GM12878 (cell line): ENCODE measurements at regions not wholly inside any gene's neighbourhood (a gene's known extent, or its start where the extent isn't known, plus 50 kb on each side); places are given as distances from the start of the nearest gene placed in this dataset.

Experiments used
- BMI1 ChIP-seq: fragments of 450-650 bp; IDR thresholded peaks from 2 replicates; pipeline ENCODE4 v1.6.1; 2016; ENCODE audit warnings: mild to moderate bottlenecking, moderate library complexity, borderline replicate concordance
- CHD2 ChIP-seq: IDR thresholded peaks from 2 replicates; pipeline ENCODE4 v1.6.1; 2011; ENCODE audit warnings: low read depth, low read length, improper control_type of control experiment, borderline replicate concordance
- CREB1 ChIP-seq: IDR thresholded peaks from 2 replicates; pipeline ENCODE4 v1.6.1; 2012; ENCODE audit warnings: low read depth, mild to moderate bottlenecking, inconsistent platforms
- CREM ChIP-seq: IDR thresholded peaks from 2 replicates; pipeline ENCODE4 v1.6.1; 2014; ENCODE audit warnings: antibody characterized with exemption, low read depth
- CTCF ChIP-seq, 3 experiments: IDR thresholded peaks in 2 of 3; conservative IDR thresholded peaks in 1 of 3; 2 replicates each; pipeline ENCODE4 v1.5.1; 2011; ENCODE audit warnings: low read depth in 3 of 3, low read length in 3 of 3, mild to moderate bottlenecking in 3 of 3, control low read depth in 2 of 3, moderate library complexity in 2 of 3, inconsistent platforms in 1 of 3, mixed read lengths in 1 of 3; ENCODE audit not compliant: control insufficient read depth in 2 of 3, insufficient read depth in 1 of 3; ENCODE audit errors: extremely low read depth in 1 of 3
- EP300 ChIP-seq, 2 experiments: fragments of 150-350 bp in 1 of 2; IDR thresholded peaks; 2 replicates each; pipeline ENCODE4 v1.6.1; 2011 to 2012; ENCODE audit warnings: low read depth in 2 of 2, low read length in 2 of 2, borderline replicate concordance in 1 of 2, improper control_type of control experiment in 1 of 2, inconsistent platforms in 1 of 2; ENCODE audit not compliant: control insufficient read depth in 1 of 2
- FOXM1 ChIP-seq: IDR thresholded peaks from 2 replicates; pipeline ENCODE4 v1.6.1; 2012; ENCODE audit warnings: low read depth, mild to moderate bottlenecking, inconsistent platforms, low read length, moderate library complexity
- MYC ChIP-seq: IDR thresholded peaks from 2 replicates; pipeline ENCODE4 v1.6.1; 2011; ENCODE audit warnings: mild to moderate bottlenecking, low read length, moderate library complexity, inconsistent platforms; ENCODE audit not compliant: insufficient read depth, insufficient replicate concordance, insufficient read length, severe bottlenecking
- POLR2AphosphoS5 ChIP-seq: IDR thresholded peaks from 2 replicates; pipeline ENCODE4 v1.6.1; 2011; ENCODE audit warnings: mild to moderate bottlenecking, low read length, inconsistent platforms
- RB1 ChIP-seq: fragments of 450-650 bp; formaldehyde crosslinking; IDR thresholded peaks from 2 replicates; pipeline ENCODE4 v1.6.1; 2017; ENCODE audit warnings: mild to moderate bottlenecking, borderline replicate concordance
- WRNIP1 ChIP-seq: IDR thresholded peaks from 2 replicates; pipeline ENCODE4 v1.6.1; 2011; ENCODE audit warnings: low read depth, low read length, improper control_type of control experiment, borderline replicate concordance
- ZNF622 ChIP-seq: fragments of 450-650 bp; IDR thresholded peaks from 2 replicates; pipeline ENCODE4 v1.6.1; 2017; ENCODE audit warnings: mild to moderate bottlenecking, inconsistent platforms
- TF ChIP-seq, protein P1 (sequence below): IDR thresholded peaks from 2 replicates; pipeline ENCODE4 v1.6.1; 2012; ENCODE audit warnings: mild to moderate bottlenecking, low read depth, low read length
- TF ChIP-seq, protein P2 (sequence below): fragments of 450-650 bp; IDR thresholded peaks from 2 replicates; pipeline ENCODE4 v1.6.1; 2017; ENCODE audit warnings: mild to moderate bottlenecking, moderate library complexity

- TF ChIP-seq FOXM1 = no peak
- TF ChIP-seq CTCF (IDR thresholded peaks at IDR 0.05 in 2 of 3, conservative IDR thresholded peaks at IDR 0.05 in 1 of 3; ENCODE audit: control insufficient read depth in 2 of 3, extremely low read depth in 1 of 3, insufficient read depth in 1 of 3, low read depth in 3 of 3, low read length in 3 of 3) = no peak
- TF ChIP-seq EP300 (IDR thresholded peaks at IDR 0.05; ENCODE audit: borderline replicate concordance in 1 of 2, control insufficient read depth in 1 of 2, low read depth in 2 of 2, low read length in 2 of 2) = no peak
- no peak for TF ChIP-seq MYC
- TF ChIP-seq, protein P1, sequence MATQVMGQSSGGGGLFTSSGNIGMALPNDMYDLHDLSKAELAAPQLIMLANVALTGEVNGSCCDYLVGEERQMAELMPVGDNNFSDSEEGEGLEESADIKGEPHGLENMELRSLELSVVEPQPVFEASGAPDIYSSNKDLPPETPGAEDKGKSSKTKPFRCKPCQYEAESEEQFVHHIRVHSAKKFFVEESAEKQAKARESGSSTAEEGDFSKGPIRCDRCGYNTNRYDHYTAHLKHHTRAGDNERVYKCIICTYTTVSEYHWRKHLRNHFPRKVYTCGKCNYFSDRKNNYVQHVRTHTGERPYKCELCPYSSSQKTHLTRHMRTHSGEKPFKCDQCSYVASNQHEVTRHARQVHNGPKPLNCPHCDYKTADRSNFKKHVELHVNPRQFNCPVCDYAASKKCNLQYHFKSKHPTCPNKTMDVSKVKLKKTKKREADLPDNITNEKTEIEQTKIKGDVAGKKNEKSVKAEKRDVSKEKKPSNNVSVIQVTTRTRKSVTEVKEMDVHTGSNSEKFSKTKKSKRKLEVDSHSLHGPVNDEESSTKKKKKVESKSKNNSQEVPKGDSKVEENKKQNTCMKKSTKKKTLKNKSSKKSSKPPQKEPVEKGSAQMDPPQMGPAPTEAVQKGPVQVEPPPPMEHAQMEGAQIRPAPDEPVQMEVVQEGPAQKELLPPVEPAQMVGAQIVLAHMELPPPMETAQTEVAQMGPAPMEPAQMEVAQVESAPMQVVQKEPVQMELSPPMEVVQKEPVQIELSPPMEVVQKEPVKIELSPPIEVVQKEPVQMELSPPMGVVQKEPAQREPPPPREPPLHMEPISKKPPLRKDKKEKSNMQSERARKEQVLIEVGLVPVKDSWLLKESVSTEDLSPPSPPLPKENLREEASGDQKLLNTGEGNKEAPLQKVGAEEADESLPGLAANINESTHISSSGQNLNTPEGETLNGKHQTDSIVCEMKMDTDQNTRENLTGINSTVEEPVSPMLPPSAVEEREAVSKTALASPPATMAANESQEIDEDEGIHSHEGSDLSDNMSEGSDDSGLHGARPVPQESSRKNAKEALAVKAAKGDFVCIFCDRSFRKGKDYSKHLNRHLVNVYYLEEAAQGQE = no peak
- no peak for TF ChIP-seq BMI1
- TF ChIP-seq POLR2AphosphoS5 = no peak
- TF ChIP-seq, protein P2, sequence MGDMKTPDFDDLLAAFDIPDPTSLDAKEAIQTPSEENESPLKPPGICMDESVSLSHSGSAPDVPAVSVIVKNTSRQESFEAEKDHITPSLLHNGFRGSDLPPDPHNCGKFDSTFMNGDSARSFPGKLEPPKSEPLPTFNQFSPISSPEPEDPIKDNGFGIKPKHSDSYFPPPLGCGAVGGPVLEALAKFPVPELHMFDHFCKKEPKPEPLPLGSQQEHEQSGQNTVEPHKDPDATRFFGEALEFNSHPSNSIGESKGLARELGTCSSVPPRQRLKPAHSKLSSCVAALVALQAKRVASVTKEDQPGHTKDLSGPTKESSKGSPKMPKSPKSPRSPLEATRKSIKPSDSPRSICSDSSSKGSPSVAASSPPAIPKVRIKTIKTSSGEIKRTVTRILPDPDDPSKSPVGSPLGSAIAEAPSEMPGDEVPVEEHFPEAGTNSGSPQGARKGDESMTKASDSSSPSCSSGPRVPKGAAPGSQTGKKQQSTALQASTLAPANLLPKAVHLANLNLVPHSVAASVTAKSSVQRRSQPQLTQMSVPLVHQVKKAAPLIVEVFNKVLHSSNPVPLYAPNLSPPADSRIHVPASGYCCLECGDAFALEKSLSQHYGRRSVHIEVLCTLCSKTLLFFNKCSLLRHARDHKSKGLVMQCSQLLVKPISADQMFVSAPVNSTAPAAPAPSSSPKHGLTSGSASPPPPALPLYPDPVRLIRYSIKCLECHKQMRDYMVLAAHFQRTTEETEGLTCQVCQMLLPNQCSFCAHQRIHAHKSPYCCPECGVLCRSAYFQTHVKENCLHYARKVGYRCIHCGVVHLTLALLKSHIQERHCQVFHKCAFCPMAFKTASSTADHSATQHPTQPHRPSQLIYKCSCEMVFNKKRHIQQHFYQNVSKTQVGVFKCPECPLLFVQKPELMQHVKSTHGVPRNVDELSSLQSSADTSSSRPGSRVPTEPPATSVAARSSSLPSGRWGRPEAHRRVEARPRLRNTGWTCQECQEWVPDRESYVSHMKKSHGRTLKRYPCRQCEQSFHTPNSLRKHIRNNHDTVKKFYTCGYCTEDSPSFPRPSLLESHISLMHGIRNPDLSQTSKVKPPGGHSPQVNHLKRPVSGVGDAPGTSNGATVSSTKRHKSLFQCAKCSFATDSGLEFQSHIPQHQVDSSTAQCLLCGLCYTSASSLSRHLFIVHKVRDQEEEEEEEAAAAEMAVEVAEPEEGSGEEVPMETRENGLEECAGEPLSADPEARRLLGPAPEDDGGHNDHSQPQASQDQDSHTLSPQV = no peak
- TF ChIP-seq CHD2 = no peak
- no peak for TF ChIP-seq CREM
- no peak for TF ChIP-seq CREB1
- no peak for TF ChIP-seq WRNIP1
- no peak for TF ChIP-seq RB1
- no peak for TF ChIP-seq ZNF622
Observed at GRCh38 chr22:27223317-27224177, 566.2 kb downstream of the MIAT start.
